ENCODE measurements at regions not wholly inside any gene's neighbourhood (a gene's known extent, or its start where the extent isn't known, plus 50 kb on each side); places are given as distances from the start of the nearest gene placed in this dataset.

GRCh38 chr20:51223183-51223720, 200.3 kb upstream of the KCNG1 start:
- H3K4me2 ChIP-seq, result no peak overlapping the region
- no peak overlapping the region for H3K9ac ChIP-seq
- Mint-ChIP-seq H3K4me3 (peak overlapping the region; percentile 16), H3K9me3 (peaks cover 16% of the 10 kb centered on the region), H3K27ac (peak overlapping the region; percentile 89), H3K27me3 (ENCODE audit: insufficient read depth, low read depth) (peaks cover 9% of the 10 kb centered on the region), H3K4me1 (peaks cover 39% of the 10 kb centered on the region), H3K36me3 (no peaks in the 10 kb centered on the region)
- H3K4me1 ChIP-seq, result peaks cover 13% of the 10 kb centered on the region
- no peaks in the 10 kb centered on the region for H4K20me1 ChIP-seq (ENCODE audit: low read depth)
- H3K27ac ChIP-seq, result no peak overlapping the region
- no peaks in the 10 kb centered on the region for H3K9me3 ChIP-seq (ENCODE audit: low read depth)
- H3K36me3 ChIP-seq, result no peaks in the 10 kb centered on the region
- no peak for DNase-seq (ENCODE audit: low spot score)
- H2AFZ ChIP-seq (replicated peaks), result no peak overlapping the region
- H3K4me3 ChIP-seq, result no peak overlapping the region
- peaks cover 12% of the 10 kb centered on the region for H3F3A ChIP-seq (ENCODE audit: low read depth)
- peaks cover 10% of the 10 kb centered on the region for H3K27me3 ChIP-seq
- TF ChIP-seq EZH2phosphoT487 (IDR thresholded peaks at IDR 0.05) (no peak), CTCF (IDR thresholded peaks at IDR 0.05) (no peak), EZH2 (IDR thresholded peaks at IDR 0.05) (no peak)
- no peaks in the 10 kb centered on the region for H3K79me2 ChIP-seq (ENCODE audit: low read depth)

- Histone ChIP-seq H3K9me3 (ENCODE audit: low read depth) (no peaks in the 10 kb centered on the region), H3K27ac (no peak overlapping the region), H3K9ac (no peak overlapping the region), H3K27me3 (peaks cover 10% of the 10 kb centered on the region), H3K4me3 (peak overlapping the region; percentile 12), H3F3A (ENCODE audit: low read depth) (peaks cover 12% of the 10 kb centered on the region), H4K20me1 (ENCODE audit: low read depth) (no peaks in the 10 kb centered on the region), H3K4me2 (peak overlapping the region; percentile 41), H2AFZ (replicated peaks) (peak overlapping the region; percentile 64), H3K79me2 (ENCODE audit: low read depth) (no peaks in the 10 kb centered on the region), H3K4me1 (peaks cover 13% of the 10 kb centered on the region), H3K36me3 (no peaks in the 10 kb centered on the region)
- DNase-seq (ENCODE audit: low spot score), result peak; percentile 47
- Mint-ChIP-seq H3K4me3 (peak overlapping the region; percentile 57), H3K4me1 (peaks cover 39% of the 10 kb centered on the region), H3K9me3 (peaks cover 27% of the 10 kb centered on the region), H3K36me3 (no peaks in the 10 kb centered on the region), H3K27me3 (ENCODE audit: insufficient read depth, low read depth) (peaks cover 12% of the 10 kb centered on the region), H3K27ac (peak overlapping the region; percentile 22)
- TF ChIP-seq CTCF (IDR thresholded peaks at IDR 0.05) (no peak), EZH2phosphoT487 (IDR thresholded peaks at IDR 0.05) (no peak), EZH2 (IDR thresholded peaks at IDR 0.05) (no peak)
Measured at GRCh38 chr20:51221791-51222408, 199.0 kb upstream of the KCNG1 start.

- TF ChIP-seq EZH2phosphoT487 (IDR thresholded peaks at IDR 0.05) (no peak), EZH2 (IDR thresholded peaks at IDR 0.05) (no peak), CTCF (IDR thresholded peaks at IDR 0.05) (no peak)
- Histone ChIP-seq H3K36me3 (no peaks in the 10 kb centered on the region), H3K9ac (no peak overlapping the region), H3K27ac (no peak overlapping the region), H3K27me3 (peaks cover 10% of the 10 kb centered on the region), H4K20me1 (ENCODE audit: low read depth) (no peaks in the 10 kb centered on the region), H3F3A (ENCODE audit: low read depth) (peaks cover 12% of the 10 kb centered on the region), H3K4me2 (no peak overlapping the region), H3K79me2 (ENCODE audit: low read depth) (no peaks in the 10 kb centered on the region), H3K4me1 (peaks cover 13% of the 10 kb centered on the region), H2AFZ (replicated peaks) (no peak overlapping the region), H3K9me3 (ENCODE audit: low read depth) (no peaks in the 10 kb centered on the region), H3K4me3 (no peak overlapping the region)
- Mint-ChIP-seq H3K4me3 (no peak overlapping the region), H3K4me1 (peaks cover 36% of the 10 kb centered on the region), H3K27ac (peak overlapping the region; percentile 17), H3K27me3 (ENCODE audit: insufficient read depth, low read depth) (peaks cover 12% of the 10 kb centered on the region), H3K36me3 (no peaks in the 10 kb centered on the region), H3K9me3 (peaks cover 33% of the 10 kb centered on the region)
- DNase-seq (ENCODE audit: low spot score), result no peak
Measured at GRCh38 chr20:51221103-51221502, 198.2 kb upstream of the KCNG1 start.
